GM23248 (cell line): ENCODE measurements at regions not wholly inside any gene's neighbourhood (a gene's known extent, or its start where the extent isn't known, plus 50 kb on each side); places are given as distances from the start of the nearest gene placed in this dataset. TPM values are rescaled to one million over a fixed set of nuclear protein-coding genes. Genes with fewer than 3 reads are reported as not detected.

ENCODE experiments used
- DNase-seq: peaks from one replicate; pipeline ENCODE4 v3.0.0-alpha.2; 2015
- H2AFZ ChIP-seq: fragments of 200-600 bp; sonication (generic); 2 replicates; pipeline ENCODE4 v1.6.1; 2016; ENCODE audit warnings: antibody characterized with exemption
- H3F3A ChIP-seq: fragments of 200-600 bp; sonication (generic); 2 replicates; pipeline ENCODE4 v1.6.1; 2016; ENCODE audit warnings: mild to moderate bottlenecking, antibody characterized with exemption, mixed run types; ENCODE audit not compliant: insufficient read depth
- H3K27ac ChIP-seq: fragments of 200-600 bp; sonication (generic); 2 replicates; pipeline ENCODE4 v1.5.1; 2016; ENCODE audit warnings: mild to moderate bottlenecking
- H3K27me3 ChIP-seq: fragments of 200-600 bp; sonication (generic); replicated peaks from 2 replicates; pipeline ENCODE4 v1.6.1; 2016; ENCODE audit warnings: mild to moderate bottlenecking; ENCODE audit not compliant: insufficient read depth
- H3K36me3 ChIP-seq: fragments of 200-600 bp; sonication (generic); 2 replicates; pipeline ENCODE4 v1.6.1; 2016; ENCODE audit warnings: low read depth, mild to moderate bottlenecking
- H3K4me1 ChIP-seq: fragments of 200-600 bp; sonication (generic); 2 replicates; pipeline ENCODE4 v1.6.1; 2016; ENCODE audit warnings: mild to moderate bottlenecking; ENCODE audit not compliant: insufficient read depth
- H3K4me2 ChIP-seq: fragments of 200-600 bp; sonication (generic); one replicate; pipeline ENCODE4 v1.6.1; 2016; ENCODE audit warnings: mild to moderate bottlenecking; ENCODE audit not compliant: unreplicated experiment
- H3K4me3 ChIP-seq: fragments of 200-600 bp; sonication (generic); 2 replicates; pipeline ENCODE4 v1.5.1; 2016; ENCODE audit warnings: mild to moderate bottlenecking
- H3K79me2 ChIP-seq: fragments of 200-600 bp; sonication (generic); 2 replicates; pipeline ENCODE4 v1.6.1; 2016; ENCODE audit warnings: mild to moderate bottlenecking; ENCODE audit not compliant: insufficient read depth
- H3K9ac ChIP-seq: fragments of 200-600 bp; sonication (generic); 2 replicates; pipeline ENCODE4 v1.6.1; 2016; ENCODE audit warnings: mild to moderate bottlenecking
- H3K9me2 ChIP-seq: fragments of 200-600 bp; sonication (generic); 2 replicates; pipeline ENCODE4 v1.6.1; 2016; ENCODE audit warnings: mixed run types, mild to moderate bottlenecking, moderate library complexity; ENCODE audit not compliant: insufficient read depth
- H3K9me3 ChIP-seq: fragments of 200-600 bp; sonication (generic); one replicate; pipeline ENCODE4 v1.6.1; 2017; ENCODE audit warnings: low read depth
- H4K20me1 ChIP-seq: fragments of 200-600 bp; sonication (generic); 2 replicates; pipeline ENCODE4 v1.6.0; 2016; ENCODE audit not compliant: insufficient read depth
- EZH2 ChIP-seq: fragments of 200-600 bp; sonication (generic); IDR thresholded peaks from 2 replicates; pipeline ENCODE4 v1.6.1; 2018; ENCODE audit warnings: antibody characterized with exemption, mild to moderate bottlenecking; ENCODE audit not compliant: insufficient read depth, poor library complexity, severe bottlenecking
- EZH2phosphoT487 ChIP-seq: fragments of 200-600 bp; sonication (generic); IDR thresholded peaks from 2 replicates; pipeline ENCODE4 v1.6.1; 2018; ENCODE audit warnings: antibody characterized with exemption, moderate library complexity, mild to moderate bottlenecking, low read depth; ENCODE audit not compliant: insufficient read depth
- WGBS, 2 experiments: methylation state at CpG; one replicate each; pipeline ENCODE4 v1.1.6; 2015 to 2017; ENCODE audit warnings: low lambda C conversion rate in 2 of 2, low coverage in 1 of 2; ENCODE audit errors: missing lambda C conversion rate in 2 of 2; 5-methylcytosine and 5-hydroxymethylcytosine counted together
- in situ Hi-C: fragments of 300-500 bp; cut with MboI; formaldehyde crosslinking; loops from 2 replicates; pipeline ENCODE4 v1.15.0; 2020
- microRNA counts: library from miRNA; unstranded; fragments of <30 nt; microRNA quantifications from one replicate; lab custom pipeline; 2016
- microRNA-seq: library from miRNA; unstranded; fragments of <30 nt; microRNA quantifications from one replicate; pipeline ENCODE4, GENCODE V29; 2016; ENCODE audit warnings: borderline number of aligned reads
- small RNA-seq: library from RNA; depleted of rRNA; stranded (forward); fragments of <200 nt; gene quantifications from one replicate; pipeline ENCODE3, GENCODE V24; 2014; ENCODE audit warnings: low read depth, low replicate concordance

GRCh38 chr6:99002831-99003230 is 55.1 kb upstream of the FBXL4 start:
- Histone ChIP-seq H3K4me3 (no peak overlapping the region), H3K36me3 (no peaks in the 10 kb centered on the region), H3K9me3 (no peaks in the 10 kb centered on the region), H3K9me2 (no peaks in the 10 kb centered on the region), H2AFZ (no peak overlapping the region), H3K4me2 (no peak overlapping the region), H3K4me1 (no peaks in the 10 kb centered on the region), H3K79me2 (no peaks in the 10 kb centered on the region), H3K9ac (no peak overlapping the region), H4K20me1 (no peaks in the 10 kb centered on the region), H3K27ac (no peak overlapping the region), H3K27me3 (peaks cover 15% of the 10 kb centered on the region; the same call in 1 of the 2 replicates), H3F3A (no peaks in the 10 kb centered on the region)
- no peak for TF ChIP-seq EZH2
- TF ChIP-seq EZH2phosphoT487, result no peak
- DNase-seq, result peak; percentile 12
- in situ Hi-C loops, result no loop called here
- 4 to 11% methylated on average over 1 of the region's 1 CpG for WGBS, 2 experiments

- peaks cover 10% of the 10 kb centered on the region; the same call in 1 of the 2 replicates for H3K27me3 ChIP-seq
- TF ChIP-seq EZH2phosphoT487, result no peak
- no peak for TF ChIP-seq EZH2
- H3F3A ChIP-seq, result no peaks in the 10 kb centered on the region
- no peak overlapping the region for H3K27ac ChIP-seq
- no peaks in the 10 kb centered on the region for H3K4me1 ChIP-seq
- H3K9ac ChIP-seq, result no peak overlapping the region
- H4K20me1 ChIP-seq, result no peaks in the 10 kb centered on the region
- H2AFZ ChIP-seq, result no peak overlapping the region
- in situ Hi-C loops, result no loop called here
- WGBS, 2 experiments, result 33 to 34% methylated on average over 5 of the region's 5 CpGs
- H3K4me3 ChIP-seq, result no peak overlapping the region
- H3K9me2 ChIP-seq, result no peaks in the 10 kb centered on the region
- no peak overlapping the region for H3K4me2 ChIP-seq
- no peaks in the 10 kb centered on the region for H3K36me3 ChIP-seq
- H3K79me2 ChIP-seq, result no peaks in the 10 kb centered on the region
- no peak for DNase-seq
- no peaks in the 10 kb centered on the region for H3K9me3 ChIP-seq
Observed at GRCh38 chr6:98998103-98998502, 50.4 kb upstream of the FBXL4 start.

MicroRNAs in the stretch of these regions (microRNA counts, 767-probe panel; counts per million panel counts)
- microRNA hsa-miR-548ai (lab: Ali Mortazavi, UCI), result 6,648 counts per million, percentile 94 among the panel's probes with 10 or more counts

Small RNAs in the stretch of these regions (microRNA-seq; reads per million reads assigned to microRNA genes)
- gene MIR548AI, result not detected

Small RNAs in the stretch of these regions (small RNA-seq; reads per million reads assigned to genes)
- not detected for gene MIR548AI
